DOHH2 (cell line): ENCODE measurements at regions not wholly inside any gene's neighbourhood (a gene's known extent, or its start where the extent isn't known, plus 50 kb on each side); places are given as distances from the start of the nearest gene placed in this dataset.

ENCODE experiments used
- CTCF ChIP-seq: fragments of 200-600 bp; sonication (generic); IDR thresholded peaks from one replicate; pipeline ENCODE4 v1.5.1; 2014; ENCODE audit warnings: antibody characterized with exemption, mild to moderate bottlenecking, low read depth, low read length; ENCODE audit not compliant: poor library complexity, severe bottlenecking
- EZH2phosphoT487 ChIP-seq: fragments of 200-600 bp; sonication (generic); IDR thresholded peaks from 2 replicates; pipeline ENCODE4 v1.6.1; 2017; ENCODE audit warnings: borderline replicate concordance, mild to moderate bottlenecking, antibody characterized with exemption, low read length, moderate library complexity, mixed read lengths

GRCh38 chr7:24042028-24042427 is 242.0 kb upstream of the NPY start:
- TF ChIP-seq CTCF (no peak), EZH2phosphoT487 (no peak)
